Mesenteric fat pad (tissue), 1 donor: ENCODE measurements at regions not wholly inside any gene's neighbourhood (a gene's known extent, or its start where the extent isn't known, plus 50 kb on each side); places are given as distances from the start of the nearest gene placed in this dataset.

ENCODE experiments used
- DNase-seq: peaks from one replicate; pipeline ENCODE4 v3.0.0-alpha.2; 2020; ENCODE audit warnings: low spot score
- donor health status: DM: yes; HTN: yes; CAD: no.

GRCh38 chr4:128501239-128501638, 213.6 kb upstream of the PGRMC2 start:
- no peak for DNase-seq

- DNase-seq = no peak
Observed at GRCh38 chr4:128488055-128488705, 200.6 kb upstream of the PGRMC2 start.

DNA sequence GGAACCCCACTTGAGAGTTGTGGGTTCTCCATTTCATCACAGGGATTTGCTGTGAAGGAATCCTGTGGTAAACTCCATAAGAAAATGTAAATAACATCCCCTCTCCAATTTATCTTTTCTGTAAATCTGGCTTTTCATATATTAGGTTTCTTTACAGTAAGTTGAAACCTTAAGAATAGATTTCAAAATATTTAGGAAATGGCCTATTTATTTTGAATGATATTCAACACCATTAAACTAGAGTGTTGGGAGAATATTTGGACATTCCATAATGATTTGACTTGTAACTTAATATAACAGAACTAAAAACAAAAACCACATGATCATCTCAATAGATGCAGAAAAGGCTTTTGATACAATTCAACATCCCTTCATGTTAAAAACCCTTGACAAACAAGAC, 197.3 kb upstream of the PGRMC2 start:
- DNase-seq = no peak

DNA sequence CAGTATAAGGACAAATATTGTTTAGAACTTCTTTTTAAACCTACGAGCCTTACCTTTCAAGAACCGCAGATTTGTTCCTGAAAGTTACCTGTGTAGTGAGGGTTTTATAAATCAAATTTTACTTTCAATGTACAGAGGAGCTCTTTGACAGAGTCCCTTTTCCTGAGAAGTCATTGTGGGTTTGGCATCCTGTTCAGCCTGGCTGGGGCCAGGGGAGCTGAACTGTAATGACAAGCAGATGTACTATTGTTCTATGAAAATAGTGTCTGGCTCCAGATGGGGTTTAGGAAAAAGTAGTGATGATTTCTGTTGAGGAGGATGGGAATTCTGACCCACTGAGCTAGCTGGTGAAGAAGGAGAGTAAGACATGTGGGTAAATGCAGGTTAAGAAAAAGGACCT, 196.2 kb upstream of the PGRMC2 start:
- DNase-seq = no peak

GRCh38 chr4:128483041-128483440, 195.4 kb upstream of the PGRMC2 start:
- no peak for DNase-seq

GRCh38 chr4:128481752-128482480, 194.3 kb upstream of the PGRMC2 start:
- DNase-seq = no peak

- DNase-seq = no peak
Observed at GRCh38 chr4:128480945-128481344, 193.3 kb upstream of the PGRMC2 start.

GRCh38 chr4:128477540-128477939, 189.9 kb upstream of the PGRMC2 start:
- no peak for DNase-seq

DNA sequence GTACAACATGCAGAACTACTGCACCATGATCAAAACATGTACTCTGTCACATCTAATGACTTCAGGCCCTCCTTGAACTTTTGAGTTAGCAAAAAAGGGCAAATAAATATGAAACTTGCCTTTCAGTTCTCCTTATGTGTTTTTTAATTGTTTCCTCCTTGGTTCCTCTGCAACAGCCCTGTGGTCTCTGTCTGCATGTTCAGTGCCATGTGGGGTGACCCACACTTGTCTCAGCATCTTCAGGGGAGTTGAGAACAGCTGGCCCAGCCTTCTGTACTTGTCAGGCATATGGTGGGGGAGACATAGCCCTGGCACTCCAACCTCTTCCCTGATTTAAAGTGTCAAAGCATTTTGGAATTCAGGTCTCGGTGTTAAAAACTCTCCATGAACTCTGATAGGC, 188.0 kb upstream of the PGRMC2 start:
- DNase-seq = no peak

DNA sequence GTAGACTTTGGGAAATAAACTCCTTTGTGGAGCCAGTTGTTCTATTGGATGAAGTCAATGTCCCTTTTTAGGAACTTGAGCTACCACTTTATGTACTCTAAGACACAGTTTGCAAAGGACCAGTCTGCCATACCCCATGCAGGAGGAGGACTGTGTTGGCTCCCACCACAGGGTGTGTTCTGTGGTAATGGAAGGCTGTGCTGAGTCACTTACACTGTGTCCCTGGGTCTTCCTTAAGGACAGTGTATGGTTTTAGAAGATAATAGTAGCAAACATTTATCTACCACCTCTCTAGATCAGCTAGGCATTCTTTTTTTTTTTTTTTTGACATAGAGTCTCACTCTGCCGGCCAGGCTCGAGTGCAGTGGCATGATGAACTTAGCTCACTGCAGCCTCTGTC, 184.0 kb upstream of the PGRMC2 start:
- no peak for DNase-seq

DNA sequence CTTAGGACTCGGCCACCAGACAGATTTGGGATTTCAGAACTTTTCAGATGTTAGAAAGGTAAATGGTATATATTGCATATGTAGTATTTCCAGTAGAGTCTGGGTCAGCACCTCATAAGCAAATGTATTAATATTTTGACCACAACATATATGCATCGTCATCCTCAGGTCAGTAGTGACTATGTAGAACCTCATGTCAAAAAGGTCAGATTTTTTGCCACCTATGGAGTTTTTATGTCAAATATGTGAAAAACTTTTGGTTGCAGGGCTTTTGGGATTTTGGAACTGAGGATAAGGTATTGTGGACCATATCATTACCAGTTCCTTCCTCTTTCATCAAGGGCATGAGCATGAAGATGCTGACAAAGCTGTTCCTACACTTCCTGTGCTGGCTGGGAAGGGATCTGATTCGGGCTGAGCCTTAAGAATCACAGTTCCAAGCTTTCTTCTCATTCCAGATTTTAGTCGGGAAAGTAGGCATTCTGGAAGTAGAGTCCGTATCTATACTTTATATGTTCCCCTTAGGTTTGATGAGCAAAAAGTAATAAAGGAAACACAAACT, 183.0 kb upstream of the PGRMC2 start:
- DNase-seq = no peak

- no peak for DNase-seq
Observed at GRCh38 chr4:128468123-128468989, 180.7 kb upstream of the PGRMC2 start.

- DNase-seq = no peak
Observed at GRCh38 chr4:128465523-128465922, 177.9 kb upstream of the PGRMC2 start.

- no peak for DNase-seq
Observed at GRCh38 chr4:128463006-128463405, 175.4 kb upstream of the PGRMC2 start.

DNA sequence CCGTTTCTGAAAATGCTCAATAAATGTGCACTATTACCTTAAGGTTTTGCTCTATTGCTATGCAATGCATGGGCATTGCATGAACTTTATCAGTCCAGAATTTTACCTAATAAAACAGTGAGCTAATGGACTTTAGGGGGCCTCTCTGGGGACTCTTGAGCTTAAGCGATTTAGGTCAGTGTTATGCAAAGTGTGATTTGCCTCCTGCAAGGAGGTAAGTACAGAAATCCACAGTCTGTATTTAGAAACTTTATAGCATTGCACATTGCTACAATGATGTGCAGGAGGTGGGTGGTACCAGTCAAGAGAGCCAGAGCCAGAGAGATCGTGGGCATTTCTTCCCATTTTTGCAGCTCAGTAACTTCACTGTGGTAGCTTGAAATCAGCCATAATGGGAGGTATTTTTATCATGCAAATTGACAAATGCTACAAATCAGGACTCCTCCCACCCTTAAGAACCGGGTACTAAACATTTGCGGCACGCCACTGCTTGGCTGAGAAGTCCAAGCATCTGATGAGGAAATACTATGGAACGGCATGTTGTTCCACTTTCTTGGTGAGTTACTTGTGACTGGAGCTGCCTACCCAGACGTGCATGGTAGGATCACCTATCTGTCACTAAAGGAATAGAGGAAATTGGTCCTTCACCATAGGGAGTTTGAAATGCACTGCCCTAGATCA, 174.6 kb upstream of the PGRMC2 start:
- no peak for DNase-seq

GRCh38 chr4:128461291-128462102, 173.9 kb upstream of the PGRMC2 start:
- DNase-seq = no peak

DNA sequence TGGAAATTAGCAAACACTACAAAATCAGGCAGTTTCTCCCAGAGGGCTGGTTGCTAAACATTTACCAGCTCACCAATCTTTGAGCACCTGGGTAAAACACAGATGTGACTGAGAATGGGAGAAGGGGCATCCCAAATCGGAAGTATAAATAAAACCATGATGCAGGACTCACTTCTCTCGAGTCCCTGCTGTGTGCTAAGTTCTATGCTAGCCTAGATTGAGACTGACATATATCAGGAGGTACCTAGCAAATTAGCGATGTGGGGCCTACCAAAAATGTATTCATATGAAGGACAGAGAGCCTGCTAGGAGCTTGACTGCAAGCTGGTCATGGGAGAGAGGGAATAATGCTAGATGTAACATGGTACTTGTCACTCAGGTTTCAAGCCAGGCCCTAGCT, 171.9 kb upstream of the PGRMC2 start:
- no peak for DNase-seq

DNA sequence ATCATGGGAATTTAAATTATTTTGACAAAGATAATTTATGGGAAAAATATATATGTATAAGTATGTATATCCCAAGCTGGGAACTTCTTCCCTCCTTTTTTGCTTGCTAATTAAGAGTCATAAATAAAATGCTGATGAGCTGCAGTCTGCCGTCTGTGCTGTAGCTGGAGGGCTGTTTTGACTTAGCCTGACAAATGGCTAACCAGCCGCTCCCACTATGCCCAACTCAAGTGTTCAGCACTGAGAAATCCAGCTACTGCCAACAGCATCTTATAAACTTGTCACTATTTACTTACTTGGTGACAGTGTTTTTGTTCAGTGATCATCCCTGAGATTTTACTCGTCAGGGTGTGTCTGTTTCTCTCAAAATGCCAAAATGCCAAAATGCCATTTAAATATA, 171.2 kb upstream of the PGRMC2 start:
- no peak for DNase-seq

DNA sequence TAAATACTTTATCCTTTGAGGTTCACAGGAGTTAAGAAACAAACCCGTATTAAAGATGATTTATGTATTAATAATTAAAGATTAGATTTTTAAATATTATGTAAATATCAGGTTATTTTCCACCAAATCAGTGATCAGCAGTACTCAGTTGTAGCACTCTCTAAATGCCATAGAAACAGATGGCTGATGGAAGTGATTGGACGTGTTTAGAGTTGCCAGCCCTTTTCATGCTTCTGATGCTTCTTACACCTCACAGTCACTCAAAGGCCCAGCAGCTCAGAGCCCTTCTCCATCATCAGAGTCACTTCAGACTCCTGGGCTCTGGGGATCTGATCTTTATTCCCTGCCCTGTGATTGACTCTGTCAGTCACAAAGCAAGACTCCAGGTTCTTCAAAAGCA, 170.1 kb upstream of the PGRMC2 start:
- no peak for DNase-seq

DNA sequence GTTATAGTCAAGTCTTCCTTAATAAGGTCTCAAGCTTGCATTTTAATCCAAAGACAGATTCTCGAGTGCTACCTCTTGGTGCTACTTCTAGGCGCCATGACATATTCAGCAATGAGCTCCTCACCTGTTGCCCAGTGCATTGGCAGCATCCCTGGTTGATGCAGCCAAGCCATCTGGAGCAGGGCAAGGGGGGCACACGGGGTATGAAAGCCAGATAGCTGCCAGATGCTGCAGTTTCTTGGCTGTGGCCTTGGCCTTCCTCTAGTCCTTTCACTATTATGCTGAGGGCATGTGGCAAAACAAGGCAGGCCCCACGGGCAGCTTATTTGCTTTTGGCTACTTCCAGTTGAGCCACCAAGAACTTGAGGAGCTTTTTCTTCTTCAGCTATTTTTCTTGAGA, 168.6 kb upstream of the PGRMC2 start:
- DNase-seq = no peak
